ENCODE measurements at regions not wholly inside any gene's neighbourhood (a gene's known extent, or its start where the extent isn't known, plus 50 kb on each side); places are given as distances from the start of the nearest gene placed in this dataset.

DNA sequence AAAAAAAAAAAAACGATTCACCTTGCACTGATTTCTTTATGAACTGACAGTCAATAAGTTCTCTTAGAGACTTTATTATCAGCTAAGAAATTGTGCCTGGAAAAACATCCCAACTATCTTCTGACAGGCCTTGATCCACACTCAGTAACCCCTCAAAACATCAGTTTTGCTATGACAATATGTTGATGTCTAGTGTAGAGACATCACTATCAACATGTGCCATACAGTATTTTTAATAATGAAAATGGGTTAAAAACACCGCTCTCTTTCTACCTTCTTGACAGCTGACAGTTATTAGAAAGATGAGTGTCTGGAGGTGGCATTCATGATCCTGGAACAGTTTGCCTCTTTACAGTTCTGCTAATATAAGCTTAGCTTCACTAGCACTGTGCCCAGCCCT is 175.8 kb upstream of the TMEM229A start:
- no peaks in the 10 kb centered on the region for H4K20me1 ChIP-seq
- H3K4me1 ChIP-seq, result no peaks in the 10 kb centered on the region
- H3K27ac ChIP-seq, result no peak overlapping the region
- no peaks in the 10 kb centered on the region for H3K27me3 ChIP-seq
- no peak overlapping the region for H3K4me2 ChIP-seq
- no peak overlapping the region for H3K4me3 ChIP-seq
- no peaks in the 10 kb centered on the region for H3K9me3 ChIP-seq
- H3K9ac ChIP-seq, result no peak overlapping the region
- no peak for TF ChIP-seq Cebpa-rat (IDR thresholded peaks at IDR 0.05)
- H3K36me3 ChIP-seq, result no peaks in the 10 kb centered on the region

DNA sequence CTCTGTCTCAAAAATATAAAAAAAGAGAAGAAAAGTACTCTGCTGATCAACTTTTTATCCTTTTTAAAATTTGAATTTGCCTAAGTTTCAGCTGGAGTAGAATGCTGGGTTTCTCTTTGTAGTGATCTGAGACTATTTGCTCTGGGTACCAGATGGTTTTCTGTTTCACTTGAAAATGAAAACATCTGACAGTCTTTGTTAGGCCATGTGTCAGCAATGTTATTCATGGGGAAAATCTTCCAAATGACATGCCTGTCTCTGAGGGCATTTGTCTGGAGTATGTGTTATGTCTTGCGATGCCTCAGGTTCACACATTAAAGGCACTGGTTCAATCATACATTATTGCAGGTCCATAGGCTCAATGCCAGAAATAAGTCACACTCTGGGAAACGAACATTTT is 175.3 kb upstream of the TMEM229A start:
- Histone ChIP-seq H3K4me1 (no peaks in the 10 kb centered on the region), H3K9me3 (no peaks in the 10 kb centered on the region), H4K20me1 (no peaks in the 10 kb centered on the region), H3K36me3 (no peaks in the 10 kb centered on the region), H3K27ac (no peak overlapping the region), H3K4me2 (no peak overlapping the region), H3K9ac (no peak overlapping the region), H3K4me3 (no peak overlapping the region), H3K27me3 (no peaks in the 10 kb centered on the region)
- no peak for TF ChIP-seq Cebpa-rat (IDR thresholded peaks at IDR 0.05)

DNA sequence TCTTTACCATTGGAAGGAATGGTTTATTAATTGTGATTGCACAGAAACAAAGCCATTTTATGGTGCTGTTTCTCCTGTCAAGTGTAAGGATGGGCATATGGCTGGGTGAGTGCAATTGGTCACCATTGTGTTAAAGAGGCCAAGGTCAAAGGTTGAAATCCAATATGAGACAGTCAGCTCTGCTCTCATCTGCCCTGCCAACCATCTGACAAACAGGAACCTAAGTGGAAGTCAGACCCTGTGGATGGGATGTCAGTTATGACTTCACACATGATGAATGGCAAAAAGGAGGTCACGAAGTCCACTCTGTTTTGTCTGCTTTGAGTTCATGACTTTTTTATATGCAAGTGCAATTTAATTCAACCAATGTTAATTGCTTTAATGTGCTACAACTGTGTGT is 172.7 kb upstream of the TMEM229A start:
- TF ChIP-seq Cebpa-rat (IDR thresholded peaks at IDR 0.05), result no peak

DNA sequence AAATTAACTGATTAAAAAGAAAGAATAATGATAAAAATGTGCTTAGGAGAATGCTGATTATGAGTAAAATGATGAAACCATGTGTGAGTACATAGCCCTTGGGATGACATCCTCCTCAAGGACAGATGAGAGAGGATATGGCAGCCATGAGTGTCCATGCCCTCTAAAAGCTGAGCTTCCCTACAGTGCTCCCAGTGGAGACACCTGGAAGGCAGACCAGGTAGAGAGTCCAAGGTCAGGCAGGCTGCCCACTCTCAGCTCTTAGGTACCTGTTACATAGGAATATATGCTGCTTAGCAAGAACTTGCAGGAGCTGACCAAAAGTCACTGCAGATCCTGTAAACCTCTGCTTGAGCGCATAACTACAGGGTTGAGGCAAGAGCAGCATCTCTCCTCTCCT is 169.7 kb upstream of the TMEM229A start:
- Histone ChIP-seq H3K4me1 (no peaks in the 10 kb centered on the region), H4K20me1 (no peaks in the 10 kb centered on the region), H3K27ac (no peak overlapping the region), H3K9me3 (no peaks in the 10 kb centered on the region), H3K4me2 (no peak overlapping the region), H3K9ac (no peak overlapping the region), H3K4me3 (no peak overlapping the region), H3K36me3 (no peaks in the 10 kb centered on the region), H3K27me3 (no peaks in the 10 kb centered on the region)
- TF ChIP-seq Cebpa-rat (IDR thresholded peaks at IDR 0.05), result no peak

More for the DNA sequence above, 172.7 kb upstream of the TMEM229A start:
- Histone ChIP-seq H3K36me3 (no peaks in the 10 kb centered on the region), H3K4me1 (no peaks in the 10 kb centered on the region), H3K9ac (no peak overlapping the region), H3K9me3 (no peaks in the 10 kb centered on the region), H3K27me3 (no peaks in the 10 kb centered on the region), H3K4me2 (no peak overlapping the region), H3K27ac (no peak overlapping the region), H4K20me1 (no peaks in the 10 kb centered on the region), H3K4me3 (no peak overlapping the region)

DNA sequence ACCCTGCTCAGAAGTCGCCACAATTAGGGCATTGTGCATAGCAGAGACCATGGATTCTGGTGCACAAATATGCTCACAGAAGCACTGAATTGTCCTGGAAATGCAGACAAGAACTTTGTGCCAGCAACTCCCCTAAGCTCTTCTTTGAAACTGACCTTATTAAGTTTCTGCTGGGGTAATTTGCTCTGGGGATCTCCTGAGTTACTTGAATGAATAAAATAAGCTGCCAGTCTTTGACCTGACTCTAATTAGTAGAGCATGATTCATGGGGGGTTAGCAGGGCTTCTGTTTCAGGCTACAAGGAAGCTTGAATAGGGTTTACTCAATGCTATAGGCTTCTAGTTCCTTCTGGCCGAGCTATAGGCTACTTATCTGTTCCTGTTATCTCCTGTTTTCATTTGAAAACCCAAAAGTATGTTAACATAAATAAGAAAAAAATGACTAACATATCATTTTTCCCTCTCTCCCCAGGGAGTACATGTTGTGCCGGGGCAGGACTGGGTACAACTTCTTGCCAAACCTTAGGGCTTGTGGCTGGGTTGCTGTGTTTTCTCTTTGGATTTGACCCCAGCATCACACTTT is 169.0 kb upstream of the TMEM229A start:
- H3K4me2 ChIP-seq, result no peak overlapping the region
- TF ChIP-seq Cebpa-rat (IDR thresholded peaks at IDR 0.05), result no peak

DNA sequence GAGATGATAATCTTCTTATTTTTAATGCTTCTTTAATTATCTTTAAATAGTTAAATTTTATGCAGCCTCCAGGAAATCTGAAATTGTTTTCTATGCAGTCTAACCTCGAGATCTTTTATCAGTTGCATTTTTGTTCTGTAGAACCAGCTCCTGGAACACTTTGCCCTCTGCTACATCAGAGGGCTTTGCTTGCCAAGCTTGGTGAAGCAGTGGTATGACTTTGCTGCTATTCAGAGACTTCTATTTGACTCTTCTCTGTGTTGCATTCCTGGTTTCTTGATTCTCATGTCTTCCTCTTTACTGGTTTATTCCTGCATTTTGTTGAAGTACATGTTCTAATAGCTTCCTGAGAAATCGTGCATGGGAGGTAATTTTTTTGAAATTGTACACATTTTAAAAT is 163.7 kb upstream of the TMEM229A start:
- H3K4me3 ChIP-seq, result no peak overlapping the region
- H3K9me3 ChIP-seq, result no peaks in the 10 kb centered on the region
- no peak overlapping the region for H3K27ac ChIP-seq
- H4K20me1 ChIP-seq, result no peaks in the 10 kb centered on the region
- TF ChIP-seq Cebpa-rat (IDR thresholded peaks at IDR 0.05), result no peak
- H3K27me3 ChIP-seq, result no peaks in the 10 kb centered on the region
- H3K4me1 ChIP-seq, result no peaks in the 10 kb centered on the region
- no peaks in the 10 kb centered on the region for H3K36me3 ChIP-seq
- no peak overlapping the region for H3K9ac ChIP-seq
- no peak overlapping the region for H3K4me2 ChIP-seq

More for the DNA sequence above, 169.0 kb upstream of the TMEM229A start:
- Histone ChIP-seq H4K20me1 (no peaks in the 10 kb centered on the region), H3K27me3 (no peaks in the 10 kb centered on the region), H3K36me3 (no peaks in the 10 kb centered on the region), H3K27ac (no peak overlapping the region), H3K4me1 (no peaks in the 10 kb centered on the region), H3K9ac (no peak overlapping the region), H3K4me3 (no peak overlapping the region), H3K9me3 (no peaks in the 10 kb centered on the region)

DNA sequence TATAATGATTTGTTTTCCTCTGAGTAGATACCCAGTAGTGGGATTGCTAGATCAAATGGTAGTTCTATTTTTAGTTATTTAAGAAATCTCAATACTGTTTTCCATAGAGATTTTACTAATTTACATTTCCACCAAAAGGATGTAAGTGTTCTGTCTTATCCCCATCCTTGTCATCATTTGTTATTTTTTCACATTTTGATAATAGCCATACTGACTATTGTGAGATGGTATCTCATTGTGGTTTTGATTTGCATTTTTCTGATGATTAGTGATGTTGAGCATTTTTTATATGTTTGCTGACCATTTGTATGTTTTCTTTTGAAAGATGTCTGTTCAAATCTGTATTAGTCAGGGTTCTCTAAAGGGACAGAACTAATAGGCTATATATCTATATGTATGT is 160.0 kb upstream of the TMEM229A start:
- TF ChIP-seq Cebpa-rat (IDR thresholded peaks at IDR 0.05), result no peak
- H3K9me3 ChIP-seq, result no peaks in the 10 kb centered on the region

DNA sequence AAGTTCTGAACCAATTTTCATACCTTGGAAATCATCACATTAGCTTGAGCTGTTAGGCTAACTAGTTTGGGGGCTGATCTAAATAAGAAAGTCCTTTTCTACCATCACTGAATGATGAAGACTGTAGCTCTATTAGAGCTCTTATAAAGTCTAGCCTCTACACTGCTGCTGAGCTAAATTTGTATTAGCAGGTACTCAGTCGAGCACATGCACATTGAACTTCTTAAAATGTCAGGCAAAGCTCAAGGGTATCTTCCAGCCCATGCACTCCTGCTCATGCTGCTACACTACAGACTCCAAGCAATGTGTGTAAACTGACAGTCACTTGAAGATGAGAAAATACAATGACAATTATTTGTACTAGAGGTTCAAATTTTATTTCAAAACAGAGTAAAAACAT is 158.8 kb upstream of the TMEM229A start:
- Histone ChIP-seq H3K9ac (no peak overlapping the region), H3K27me3 (no peaks in the 10 kb centered on the region), H3K4me2 (no peak overlapping the region), H4K20me1 (no peaks in the 10 kb centered on the region), H3K4me1 (no peaks in the 10 kb centered on the region), H3K27ac (no peak overlapping the region), H3K9me3 (no peaks in the 10 kb centered on the region), H3K36me3 (no peaks in the 10 kb centered on the region), H3K4me3 (no peak overlapping the region)
- no peak for TF ChIP-seq Cebpa-rat (IDR thresholded peaks at IDR 0.05)

More for the DNA sequence above, 160.0 kb upstream of the TMEM229A start:
- no peak overlapping the region for H3K9ac ChIP-seq
- no peak overlapping the region for H3K4me2 ChIP-seq
- no peak overlapping the region for H3K4me3 ChIP-seq
- H3K27ac ChIP-seq, result no peak overlapping the region
- no peaks in the 10 kb centered on the region for H4K20me1 ChIP-seq
- H3K36me3 ChIP-seq, result no peaks in the 10 kb centered on the region
- H3K27me3 ChIP-seq, result no peaks in the 10 kb centered on the region
- H3K4me1 ChIP-seq, result no peaks in the 10 kb centered on the region

DNA sequence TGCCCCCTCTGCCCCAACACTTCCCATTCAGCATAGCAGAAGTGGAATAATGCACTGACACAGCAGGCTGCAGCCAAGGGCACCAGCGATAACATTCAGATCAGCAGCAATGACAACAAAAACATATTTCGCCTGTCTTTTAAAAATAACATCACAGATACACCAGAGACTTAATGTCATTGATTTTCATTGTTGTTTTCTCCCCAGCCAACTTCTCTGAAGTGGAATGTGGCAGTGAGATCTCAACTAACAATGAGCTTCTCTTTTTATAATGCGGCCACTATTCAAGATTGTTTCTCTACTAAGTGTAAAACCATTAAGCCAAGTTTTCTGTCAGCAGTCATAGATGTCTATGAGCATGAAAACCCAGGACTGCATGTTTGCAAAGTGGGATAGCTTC is 158.2 kb upstream of the TMEM229A start:
- TF ChIP-seq Cebpa-rat (IDR thresholded peaks at IDR 0.05), result no peak
- Histone ChIP-seq H3K4me1 (no peaks in the 10 kb centered on the region), H3K4me2 (no peak overlapping the region)

DNA sequence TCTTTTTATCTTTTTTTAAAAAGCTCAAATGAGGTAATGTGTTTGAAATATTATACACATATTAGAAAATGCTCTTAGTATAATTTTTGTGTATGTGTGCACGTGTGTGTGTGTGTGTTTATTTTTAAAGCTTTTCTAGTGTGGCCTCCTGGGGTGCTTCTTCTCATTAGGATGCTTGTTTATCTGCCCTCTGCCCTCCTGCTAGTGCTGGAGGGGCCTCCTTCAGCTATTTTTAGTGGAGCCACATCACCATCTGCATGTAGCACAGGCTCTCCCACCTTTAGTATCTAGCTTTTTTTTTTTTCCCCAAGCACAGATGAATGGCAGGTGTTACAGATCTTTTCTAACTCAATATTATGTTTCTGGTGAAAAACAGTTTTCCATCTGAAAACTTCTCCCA is 155.7 kb upstream of the TMEM229A start:
- Histone ChIP-seq H3K9ac (no peak overlapping the region), H3K9me3 (no peaks in the 10 kb centered on the region), H3K27me3 (no peaks in the 10 kb centered on the region), H3K36me3 (no peaks in the 10 kb centered on the region), H3K27ac (no peak overlapping the region), H4K20me1 (no peaks in the 10 kb centered on the region), H3K4me2 (no peak overlapping the region), H3K4me3 (no peak overlapping the region), H3K4me1 (no peaks in the 10 kb centered on the region)
- no peak for TF ChIP-seq Cebpa-rat (IDR thresholded peaks at IDR 0.05)

More for the DNA sequence above, 158.2 kb upstream of the TMEM229A start:
- H3K36me3 ChIP-seq, result no peaks in the 10 kb centered on the region
- no peaks in the 10 kb centered on the region for H3K27me3 ChIP-seq
- H4K20me1 ChIP-seq, result no peaks in the 10 kb centered on the region
- H3K27ac ChIP-seq, result no peak overlapping the region
- no peak overlapping the region for H3K4me3 ChIP-seq
- H3K9me3 ChIP-seq, result no peaks in the 10 kb centered on the region
- no peak overlapping the region for H3K9ac ChIP-seq

DNA sequence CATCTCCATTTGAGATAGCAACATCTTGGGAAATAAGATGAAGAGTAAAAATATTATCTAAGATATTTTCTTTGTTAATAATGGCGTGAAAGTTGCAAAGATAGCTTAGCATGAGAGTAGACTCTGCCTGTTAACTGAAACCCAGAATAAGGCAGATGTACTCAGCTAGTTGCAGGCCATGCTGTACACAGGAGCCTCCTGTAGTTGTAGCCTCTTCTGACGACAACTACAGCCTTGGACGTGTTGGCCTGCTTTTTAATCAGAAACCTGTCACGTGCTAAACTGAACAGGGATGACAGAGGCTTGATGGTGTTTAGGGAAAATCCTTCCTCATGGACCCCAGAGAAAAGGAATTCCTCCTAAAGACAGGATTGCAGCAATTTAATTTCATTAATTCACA is 155.1 kb upstream of the TMEM229A start:
- H3K4me2 ChIP-seq, result no peak overlapping the region
- no peaks in the 10 kb centered on the region for H4K20me1 ChIP-seq
- H3K27me3 ChIP-seq, result no peaks in the 10 kb centered on the region
- TF ChIP-seq Cebpa-rat (IDR thresholded peaks at IDR 0.05), result no peak
- no peak overlapping the region for H3K9ac ChIP-seq
- H3K36me3 ChIP-seq, result no peaks in the 10 kb centered on the region
- H3K27ac ChIP-seq, result no peak overlapping the region
- H3K4me1 ChIP-seq, result no peaks in the 10 kb centered on the region
- no peak overlapping the region for H3K4me3 ChIP-seq
- no peaks in the 10 kb centered on the region for H3K9me3 ChIP-seq

Measured in BLaER1 (cell line).